ENCODE measurements at regions not wholly inside any gene's neighbourhood (a gene's known extent, or its start where the extent isn't known, plus 50 kb on each side); places are given as distances from the start of the nearest gene placed in this dataset.
A peak's percentile ranks its signal among the peaks of the same experiment; 100 is the strongest.
"Not testable (repeated sequence)": the region's sequence is repeated elsewhere in the genome, so short reads cannot be mapped to it uniquely, and the experiment has no call there.

- no peak for DNase-seq
These were observed 1694.7 kb upstream of the LRRTM3 start for GRCh38 chr10:65231148-65231547.

- no peak for DNase-seq
These were observed 1691.6 kb upstream of the LRRTM3 start for GRCh38 chr10:65234261-65234660.

GRCh38 chr10:65235266-65235665, 1690.6 kb upstream of the LRRTM3 start:
- DNase-seq = no peak

GRCh38 chr10:65235846-65236245, 1690.0 kb upstream of the LRRTM3 start:
- no peak for DNase-seq

GRCh38 chr10:65265451-65265954, 1660.3 kb upstream of the LRRTM3 start:
- no peak for DNase-seq

GRCh38 chr10:65269551-65269950, 1656.3 kb upstream of the LRRTM3 start:
- DNase-seq = not testable (repeated sequence)

GRCh38 chr10:65270969-65271368, 1654.9 kb upstream of the LRRTM3 start:
- no peak for DNase-seq

GRCh38 chr10:65273115-65273514, 1652.7 kb upstream of the LRRTM3 start:
- DNase-seq = no peak

- no peak for DNase-seq
These were observed 1650.5 kb upstream of the LRRTM3 start for GRCh38 chr10:65275296-65275695.

GRCh38 chr10:65284495-65285041, 1641.3 kb upstream of the LRRTM3 start:
- DNase-seq = no peak

GRCh38 chr10:65285726-65286125, 1640.1 kb upstream of the LRRTM3 start:
- not testable (repeated sequence) for DNase-seq

- no peak for DNase-seq
These were observed 1634.5 kb upstream of the LRRTM3 start for GRCh38 chr10:65291286-65291685.

- DNase-seq = no peak
These were observed 1633.3 kb upstream of the LRRTM3 start for GRCh38 chr10:65292551-65292950.

GRCh38 chr10:65294329-65294728, 1631.5 kb upstream of the LRRTM3 start:
- DNase-seq = peak; percentile 81

- DNase-seq = no peak
These were observed 1624.7 kb upstream of the LRRTM3 start for GRCh38 chr10:65301181-65301580.

GRCh38 chr10:65306201-65306600, 1619.6 kb upstream of the LRRTM3 start:
- no peak for DNase-seq

- DNase-seq = no peak
These were observed 1613.0 kb upstream of the LRRTM3 start for GRCh38 chr10:65312876-65313275.

- no peak for DNase-seq
These were observed 1612.4 kb upstream of the LRRTM3 start for GRCh38 chr10:65313406-65313805.

GRCh38 chr10:65314253-65314652, 1611.6 kb upstream of the LRRTM3 start:
- DNase-seq = no peak

GRCh38 chr10:65319493-65319892, 1606.3 kb upstream of the LRRTM3 start:
- DNase-seq = no peak

GRCh38 chr10:65320236-65321026, 1605.4 kb upstream of the LRRTM3 start:
- DNase-seq = no peak

GRCh38 chr10:65323802-65324201, 1602.0 kb upstream of the LRRTM3 start:
- DNase-seq = no peak

- DNase-seq = no peak
These were observed 1599.9 kb upstream of the LRRTM3 start for GRCh38 chr10:65325913-65326312.

GRCh38 chr10:65328486-65328885, 1597.3 kb upstream of the LRRTM3 start:
- DNase-seq = no peak

- no peak for DNase-seq
These were observed 1590.5 kb upstream of the LRRTM3 start for GRCh38 chr10:65335311-65335710.
